HG02571 (cell line): ENCODE measurements at regions not wholly inside any gene's neighbourhood (a gene's known extent, or its start where the extent isn't known, plus 50 kb on each side); places are given as distances from the start of the nearest gene placed in this dataset.

Source experiments
- ATAC-seq: cut with Tn5 transposase; IDR thresholded peaks from one replicate; pipeline ENCODE4 v1.9.1; 2021; ENCODE audit warnings: mild to moderate bottlenecking, moderate library complexity; ENCODE audit not compliant: unreplicated experiment

DNA sequence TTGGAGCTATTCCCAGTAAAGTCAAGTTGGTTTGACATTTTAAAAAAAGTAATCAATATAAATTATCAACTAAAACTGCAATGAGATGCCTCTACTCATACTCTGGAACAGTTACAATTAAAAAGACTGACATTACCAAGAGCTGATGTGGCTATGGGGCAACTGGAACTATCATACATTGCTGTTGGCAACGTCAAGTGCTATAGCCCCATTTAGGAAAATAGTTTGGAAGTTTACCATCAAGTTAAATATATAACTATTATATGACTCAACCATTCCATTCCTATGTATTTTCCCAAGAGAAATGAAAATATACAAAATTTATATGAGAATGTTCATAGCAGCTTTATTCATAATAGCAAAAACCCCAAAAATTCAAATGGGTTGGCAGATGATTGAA is 111.4 kb upstream of the HDGFL1 start:
- ATAC-seq, result no peak

- no peak for ATAC-seq
Observed at GRCh38 chr6:22466665-22467245, 102.6 kb upstream of the HDGFL1 start.

- ATAC-seq, result no peak
Observed at GRCh38 chr6:22467645-22468044, 101.7 kb upstream of the HDGFL1 start.

DNA sequence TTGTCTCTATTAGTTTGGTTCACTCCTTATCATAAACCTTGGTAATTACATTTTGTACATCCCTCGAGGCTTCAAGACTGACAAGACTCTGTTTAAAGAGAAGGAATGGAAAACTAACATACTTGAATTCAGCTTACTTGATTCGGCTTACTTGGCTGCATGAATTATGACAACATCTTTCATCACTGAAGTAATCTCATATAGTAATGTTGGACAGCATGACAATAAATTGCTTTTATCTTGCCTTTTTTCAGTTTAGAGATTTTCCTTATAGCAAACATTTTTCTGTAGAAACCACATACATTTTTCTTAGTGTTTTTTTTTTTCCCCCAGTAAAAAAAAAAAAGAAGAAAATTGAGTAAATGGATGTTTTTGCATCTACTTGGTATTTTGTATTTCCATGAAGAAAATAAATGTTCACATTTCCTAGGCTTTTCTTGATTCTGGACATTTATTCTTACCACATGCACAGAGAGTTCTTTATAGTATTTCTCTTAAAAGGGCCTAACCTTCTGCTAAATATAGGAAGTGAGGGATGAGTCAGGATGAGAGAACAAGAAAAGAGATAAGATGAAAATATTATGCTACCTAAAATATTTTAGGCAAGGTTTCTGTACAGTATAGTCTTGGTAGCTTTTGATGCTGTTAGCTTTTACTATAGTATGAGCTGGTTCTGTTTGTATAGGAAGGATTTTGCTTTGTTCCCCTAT is 101.0 kb upstream of the HDGFL1 start:
- no peak for ATAC-seq

- no peak for ATAC-seq
Observed at GRCh38 chr6:22470454-22471131, 98.8 kb upstream of the HDGFL1 start.

GRCh38 chr6:22471132-22471690 is 98.2 kb upstream of the HDGFL1 start:
- ATAC-seq, result no peak

- no peak for ATAC-seq
Observed at GRCh38 chr6:22471746-22472145, 97.6 kb upstream of the HDGFL1 start.

DNA sequence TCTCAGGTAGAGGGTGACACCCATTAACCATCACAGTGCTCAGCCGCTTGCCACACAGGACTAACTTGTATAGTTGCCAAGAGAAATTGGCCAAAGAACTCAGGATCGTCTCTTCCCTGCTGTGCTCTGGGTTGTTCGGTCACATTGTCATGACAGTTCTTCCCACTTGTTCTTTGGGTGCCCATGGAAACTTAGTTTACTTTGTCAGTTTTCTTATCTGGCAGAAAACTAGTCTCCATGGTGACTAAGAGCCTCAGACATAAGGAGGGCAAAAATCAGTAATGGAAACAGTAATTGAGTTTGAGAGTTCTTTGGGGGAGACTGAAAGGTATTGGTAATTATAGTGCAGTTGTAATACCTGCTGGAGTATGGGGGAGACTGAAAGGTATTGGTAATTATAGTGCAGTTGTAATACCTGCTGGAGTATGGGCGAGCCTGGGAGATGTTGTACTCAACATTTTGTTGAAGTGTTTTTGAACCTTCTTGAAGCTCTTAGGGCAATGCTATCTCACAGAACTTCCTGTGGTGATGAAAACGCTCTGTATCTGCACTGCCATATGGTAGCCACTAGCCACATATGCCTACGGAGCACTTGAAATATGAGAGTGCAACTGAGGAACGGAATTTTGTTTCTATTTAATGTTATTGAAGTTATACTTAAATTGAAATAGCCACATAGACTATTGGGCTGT is 95.2 kb upstream of the HDGFL1 start:
- ATAC-seq, result no peak

GRCh38 chr6:22476811-22477390 is 92.5 kb upstream of the HDGFL1 start:
- no peak for ATAC-seq

- no peak for ATAC-seq
Observed at GRCh38 chr6:22497276-22497675, 72.1 kb upstream of the HDGFL1 start.

GRCh38 chr6:22499815-22500214 is 69.6 kb upstream of the HDGFL1 start:
- no peak for ATAC-seq

DNA sequence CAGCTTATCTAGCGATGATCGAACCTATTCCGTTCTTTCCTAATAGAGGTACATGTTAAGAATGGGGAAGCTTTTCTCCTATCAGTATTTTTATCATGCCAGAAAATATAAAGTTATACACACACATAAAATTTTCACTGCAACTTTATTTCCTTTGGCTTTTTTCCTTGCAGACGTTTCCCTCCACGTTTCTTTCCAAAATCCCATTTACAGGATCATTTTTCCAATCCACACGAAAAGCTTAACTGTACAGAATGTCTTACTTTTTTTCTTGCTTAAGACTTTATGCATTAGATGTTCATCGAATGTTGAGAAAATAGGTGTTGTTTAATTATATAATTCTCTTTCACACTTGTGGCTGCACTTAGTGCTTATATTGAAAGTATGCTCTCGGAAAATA is 62.9 kb upstream of the HDGFL1 start:
- ATAC-seq, result no peak

GRCh38 chr6:22512686-22513427 is 56.5 kb upstream of the HDGFL1 start:
- ATAC-seq, result no peak

DNA sequence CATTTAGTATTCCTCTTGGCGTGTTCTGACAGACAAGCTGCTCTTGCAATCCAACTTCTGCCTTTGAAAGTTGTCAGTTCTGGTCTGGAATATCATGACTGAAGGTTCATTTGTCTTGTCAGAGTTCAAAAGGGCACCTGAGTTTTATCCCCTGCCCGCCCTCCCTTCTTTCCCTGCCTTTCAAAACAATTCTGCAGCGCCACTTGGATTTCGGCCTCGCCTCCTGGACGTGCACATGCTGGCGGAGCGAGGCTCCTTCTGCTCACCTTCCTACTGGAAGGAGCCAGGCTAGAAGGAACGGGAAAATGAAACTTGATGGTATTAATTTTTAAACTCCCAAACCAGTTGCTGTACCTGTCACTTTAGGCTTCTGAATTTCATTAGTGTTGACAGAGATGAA is 55.7 kb upstream of the HDGFL1 start:
- no peak for ATAC-seq

GRCh38 chr6:22519237-22519636 is 50.1 kb upstream of the HDGFL1 start:
- ATAC-seq, result no peak
